ENCODE measurements at regions not wholly inside any gene's neighbourhood (a gene's known extent, or its start where the extent isn't known, plus 50 kb on each side); places are given as distances from the start of the nearest gene placed in this dataset.

GRCh38 chr2:116645155-116645554 is 1169.3 kb upstream of the DDX18 start:
- DNase-seq: no peak

GRCh38 chr2:116668691-116669090 is 1145.8 kb upstream of the DDX18 start:
- no peak for DNase-seq

GRCh38 chr2:116669782-116670181 is 1144.7 kb upstream of the DDX18 start:
- no peak for DNase-seq

GRCh38 chr2:116674188-116674587 is 1140.3 kb upstream of the DDX18 start:
- no peak for DNase-seq

- no peak for DNase-seq
These were observed 1137.7 kb upstream of the DDX18 start for GRCh38 chr2:116676776-116677175.

GRCh38 chr2:116680256-116680936 is 1134.1 kb upstream of the DDX18 start:
- no peak for DNase-seq

GRCh38 chr2:116687371-116687770 is 1127.1 kb upstream of the DDX18 start:
- DNase-seq: no peak

- no peak for DNase-seq
These were observed 1121.5 kb upstream of the DDX18 start for GRCh38 chr2:116692988-116693387.

GRCh38 chr2:116696223-116696622 is 1118.3 kb upstream of the DDX18 start:
- DNase-seq: no peak

GRCh38 chr2:116696903-116697302 is 1117.6 kb upstream of the DDX18 start:
- DNase-seq: no peak

- no peak for DNase-seq
These were observed 1108.1 kb upstream of the DDX18 start for GRCh38 chr2:116706396-116706795.

GRCh38 chr2:116716038-116716437 is 1098.5 kb upstream of the DDX18 start:
- no peak for DNase-seq

GRCh38 chr2:116716444-116716843 is 1098.0 kb upstream of the DDX18 start:
- DNase-seq: no peak

GRCh38 chr2:116717832-116718231 is 1096.7 kb upstream of the DDX18 start:
- DNase-seq: no peak

GRCh38 chr2:116718451-116718850 is 1096.0 kb upstream of the DDX18 start:
- DNase-seq: no peak

GRCh38 chr2:116719836-116720235 is 1094.7 kb upstream of the DDX18 start:
- DNase-seq: no peak

- no peak for DNase-seq
These were observed 1089.9 kb upstream of the DDX18 start for GRCh38 chr2:116724550-116724949.

- DNase-seq: no peak
These were observed 1082.2 kb upstream of the DDX18 start for GRCh38 chr2:116732322-116732721.

GRCh38 chr2:116733699-116734098 is 1080.8 kb upstream of the DDX18 start:
- DNase-seq: no peak

- no peak for DNase-seq
These were observed 1076.5 kb upstream of the DDX18 start for GRCh38 chr2:116737951-116738350.

GRCh38 chr2:116747103-116747502 is 1067.4 kb upstream of the DDX18 start:
- DNase-seq: no peak

- no peak for DNase-seq
These were observed 1064.5 kb upstream of the DDX18 start for GRCh38 chr2:116749994-116750393.

- no peak for DNase-seq
These were observed 1060.0 kb upstream of the DDX18 start for GRCh38 chr2:116754381-116755101.

GRCh38 chr2:116761864-116762263 is 1052.6 kb upstream of the DDX18 start:
- DNase-seq: no peak

Measured in occipital lobe (tissue), 1 donor.